IMR-90 (cell line): ENCODE measurements at regions not wholly inside any gene's neighbourhood (a gene's known extent, or its start where the extent isn't known, plus 50 kb on each side); places are given as distances from the start of the nearest gene placed in this dataset.
A peak's percentile ranks its signal among the peaks of the same experiment; 100 is the strongest.

ENCODE experiments used
- BHLHE40 ChIP-seq: fragments of 150-350 bp; IDR thresholded peaks from 2 replicates; pipeline ENCODE4 v1.6.1; 2016; ENCODE audit warnings: mild to moderate bottlenecking, low read depth, low read length
- CEBPB ChIP-seq: IDR thresholded peaks from 2 replicates; pipeline ENCODE4 v1.6.1; 2012; ENCODE audit warnings: low read depth, low read length, improper control_type of control experiment
- CHD1 ChIP-seq: IDR thresholded peaks from 2 replicates; pipeline ENCODE4 v1.6.1; 2012; ENCODE audit warnings: low read depth, low read length, improper control_type of control experiment
- MAFK ChIP-seq: IDR thresholded peaks from 2 replicates; pipeline ENCODE4 v1.6.1; 2012; ENCODE audit warnings: low read depth, low read length, improper control_type of control experiment
- MXI1 ChIP-seq: IDR thresholded peaks from 2 replicates; pipeline ENCODE4 v1.6.1; 2012; ENCODE audit warnings: low read depth, mild to moderate bottlenecking, low read length, moderate library complexity, borderline replicate concordance
- POLR2A ChIP-seq: IDR thresholded peaks from 2 replicates; pipeline ENCODE4 v1.6.1; 2012; ENCODE audit warnings: mild to moderate bottlenecking, low read depth, low read length
- RAD21 ChIP-seq: IDR thresholded peaks from 2 replicates; pipeline ENCODE4 v1.6.1; 2012; ENCODE audit warnings: low read length, improper control_type of control experiment
- RCOR1 ChIP-seq: IDR thresholded peaks from 2 replicates; pipeline ENCODE4 v1.6.1; 2012; ENCODE audit warnings: mild to moderate bottlenecking, low read length, improper control_type of control experiment; ENCODE audit not compliant: insufficient replicate concordance
- SMC3 ChIP-seq: fragments of 150-350 bp; IDR thresholded peaks from 2 replicates; pipeline ENCODE4 v1.6.1; 2016; ENCODE audit warnings: low read depth, mild to moderate bottlenecking, antibody characterized with exemption, low read length, moderate library complexity
- TF ChIP-seq, protein P1 (sequence below): conservative IDR thresholded peaks from 2 replicates; pipeline ENCODE4 v1.5.1; 2012; ENCODE audit warnings: mild to moderate bottlenecking, low read depth, low read length, improper control_type of control experiment
- TF ChIP-seq, protein P2 (sequence below): fragments of 150-350 bp; IDR thresholded peaks from 2 replicates; pipeline ENCODE4 v1.6.1; 2017; ENCODE audit warnings: mild to moderate bottlenecking, antibody characterized with exemption, low read length, low read depth
- TF ChIP-seq, protein P3 (sequence below): fragments of 150-350 bp; IDR thresholded peaks from 2 replicates; pipeline ENCODE4 v1.6.1; 2016; ENCODE audit warnings: low read depth, mild to moderate bottlenecking, low read length, moderate library complexity, borderline replicate concordance

DNA sequence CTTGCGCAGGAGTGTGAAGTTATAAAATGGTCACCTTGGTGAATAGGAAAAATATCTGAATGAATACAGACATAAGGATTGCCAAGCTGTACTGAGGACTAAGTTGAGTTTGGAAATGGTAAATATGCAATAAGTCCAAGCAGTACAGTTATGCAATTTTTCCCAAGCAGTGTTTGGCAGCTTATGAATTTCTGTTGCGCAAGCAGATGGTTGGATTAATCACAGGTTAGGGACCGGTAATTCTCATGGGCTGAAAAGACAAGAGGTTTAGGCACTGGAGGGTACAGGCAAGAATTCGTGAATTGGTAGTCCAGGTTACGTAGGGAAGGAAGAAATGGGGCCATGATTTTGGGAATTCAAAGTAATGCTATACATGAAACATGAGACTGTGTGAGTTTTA is 210.3 kb downstream of the RAP2B start:
- TF ChIP-seq, protein P1, sequence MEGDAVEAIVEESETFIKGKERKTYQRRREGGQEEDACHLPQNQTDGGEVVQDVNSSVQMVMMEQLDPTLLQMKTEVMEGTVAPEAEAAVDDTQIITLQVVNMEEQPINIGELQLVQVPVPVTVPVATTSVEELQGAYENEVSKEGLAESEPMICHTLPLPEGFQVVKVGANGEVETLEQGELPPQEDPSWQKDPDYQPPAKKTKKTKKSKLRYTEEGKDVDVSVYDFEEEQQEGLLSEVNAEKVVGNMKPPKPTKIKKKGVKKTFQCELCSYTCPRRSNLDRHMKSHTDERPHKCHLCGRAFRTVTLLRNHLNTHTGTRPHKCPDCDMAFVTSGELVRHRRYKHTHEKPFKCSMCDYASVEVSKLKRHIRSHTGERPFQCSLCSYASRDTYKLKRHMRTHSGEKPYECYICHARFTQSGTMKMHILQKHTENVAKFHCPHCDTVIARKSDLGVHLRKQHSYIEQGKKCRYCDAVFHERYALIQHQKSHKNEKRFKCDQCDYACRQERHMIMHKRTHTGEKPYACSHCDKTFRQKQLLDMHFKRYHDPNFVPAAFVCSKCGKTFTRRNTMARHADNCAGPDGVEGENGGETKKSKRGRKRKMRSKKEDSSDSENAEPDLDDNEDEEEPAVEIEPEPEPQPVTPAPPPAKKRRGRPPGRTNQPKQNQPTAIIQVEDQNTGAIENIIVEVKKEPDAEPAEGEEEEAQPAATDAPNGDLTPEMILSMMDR: no peak
- TF ChIP-seq MAFK: no peak
- no peak for TF ChIP-seq RAD21
- TF ChIP-seq, protein P2, sequence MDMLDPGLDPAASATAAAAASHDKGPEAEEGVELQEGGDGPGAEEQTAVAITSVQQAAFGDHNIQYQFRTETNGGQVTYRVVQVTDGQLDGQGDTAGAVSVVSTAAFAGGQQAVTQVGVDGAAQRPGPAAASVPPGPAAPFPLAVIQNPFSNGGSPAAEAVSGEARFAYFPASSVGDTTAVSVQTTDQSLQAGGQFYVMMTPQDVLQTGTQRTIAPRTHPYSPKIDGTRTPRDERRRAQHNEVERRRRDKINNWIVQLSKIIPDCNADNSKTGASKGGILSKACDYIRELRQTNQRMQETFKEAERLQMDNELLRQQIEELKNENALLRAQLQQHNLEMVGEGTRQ: no peak
- TF ChIP-seq MXI1: no peak
- TF ChIP-seq, protein P3, sequence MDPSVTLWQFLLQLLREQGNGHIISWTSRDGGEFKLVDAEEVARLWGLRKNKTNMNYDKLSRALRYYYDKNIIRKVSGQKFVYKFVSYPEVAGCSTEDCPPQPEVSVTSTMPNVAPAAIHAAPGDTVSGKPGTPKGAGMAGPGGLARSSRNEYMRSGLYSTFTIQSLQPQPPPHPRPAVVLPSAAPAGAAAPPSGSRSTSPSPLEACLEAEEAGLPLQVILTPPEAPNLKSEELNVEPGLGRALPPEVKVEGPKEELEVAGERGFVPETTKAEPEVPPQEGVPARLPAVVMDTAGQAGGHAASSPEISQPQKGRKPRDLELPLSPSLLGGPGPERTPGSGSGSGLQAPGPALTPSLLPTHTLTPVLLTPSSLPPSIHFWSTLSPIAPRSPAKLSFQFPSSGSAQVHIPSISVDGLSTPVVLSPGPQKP: no peak
- TF ChIP-seq BHLHE40: no peak
- no peak for TF ChIP-seq POLR2A
- TF ChIP-seq CHD1: no peak
- TF ChIP-seq SMC3: no peak
- peak; percentile 92 for TF ChIP-seq CEBPB
- TF ChIP-seq RCOR1: no peak
